ENCODE measurements at regions not wholly inside any gene's neighbourhood (a gene's known extent, or its start where the extent isn't known, plus 50 kb on each side); places are given as distances from the start of the nearest gene placed in this dataset.
"Not testable (repeated sequence)": the region's sequence is repeated elsewhere in the genome, so short reads cannot be mapped to it uniquely, and the experiment has no call there.

DNA sequence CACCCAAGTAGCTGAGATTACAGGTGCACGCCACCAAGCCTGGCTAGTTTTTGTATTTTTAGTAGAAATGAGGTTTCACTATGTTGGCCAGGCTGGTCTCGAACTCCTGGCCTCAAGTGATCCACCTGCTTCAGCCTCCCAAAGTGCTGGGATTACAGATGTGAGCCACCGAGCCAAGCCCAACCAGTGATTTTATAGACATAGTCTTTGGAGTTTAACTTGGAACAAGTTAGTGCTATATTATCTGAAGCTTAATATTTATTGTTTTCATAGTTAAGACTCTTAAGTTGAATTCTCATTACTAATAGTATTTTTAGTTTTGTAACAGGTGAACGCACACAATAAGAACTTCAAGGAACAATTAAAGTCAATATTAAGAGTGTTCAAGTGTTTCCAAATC lies 122.1 kb downstream of the SPAG6 start:
- H3K36me3 ChIP-seq (ENCODE audit: control insufficient read depth, insufficient read depth, low read length); BruUV-seq (replicated peaks); H3K4me1 Mint-ChIP-seq (ENCODE audit: low read depth, unreplicated experiment); H3K27ac Mint-ChIP-seq (ENCODE audit: unreplicated experiment); H3K36me3 Mint-ChIP-seq (ENCODE audit: insufficient read depth, unreplicated experiment); H3K4me1 ChIP-seq; DNase-seq; POLR2A ChIA-PET; H3K27me3 ChIP-seq (replicated peaks; ENCODE audit: control insufficient read depth, insufficient read depth, low read length); intact Hi-C loops (cut with micrococcal nuclease; ENCODE audit: unreplicated experiment); H3K9me3 Mint-ChIP-seq (ENCODE audit: unreplicated experiment); H3K4me3 Mint-ChIP-seq (ENCODE audit: unreplicated experiment); H3K9me3 ChIP-seq; H3K4me3 ChIP-seq (ENCODE audit: low read depth, low read length); H3K27me3 Mint-ChIP-seq (ENCODE audit: insufficient read depth, unreplicated experiment); CTCF ChIA-PET: not testable (repeated sequence)

DNA sequence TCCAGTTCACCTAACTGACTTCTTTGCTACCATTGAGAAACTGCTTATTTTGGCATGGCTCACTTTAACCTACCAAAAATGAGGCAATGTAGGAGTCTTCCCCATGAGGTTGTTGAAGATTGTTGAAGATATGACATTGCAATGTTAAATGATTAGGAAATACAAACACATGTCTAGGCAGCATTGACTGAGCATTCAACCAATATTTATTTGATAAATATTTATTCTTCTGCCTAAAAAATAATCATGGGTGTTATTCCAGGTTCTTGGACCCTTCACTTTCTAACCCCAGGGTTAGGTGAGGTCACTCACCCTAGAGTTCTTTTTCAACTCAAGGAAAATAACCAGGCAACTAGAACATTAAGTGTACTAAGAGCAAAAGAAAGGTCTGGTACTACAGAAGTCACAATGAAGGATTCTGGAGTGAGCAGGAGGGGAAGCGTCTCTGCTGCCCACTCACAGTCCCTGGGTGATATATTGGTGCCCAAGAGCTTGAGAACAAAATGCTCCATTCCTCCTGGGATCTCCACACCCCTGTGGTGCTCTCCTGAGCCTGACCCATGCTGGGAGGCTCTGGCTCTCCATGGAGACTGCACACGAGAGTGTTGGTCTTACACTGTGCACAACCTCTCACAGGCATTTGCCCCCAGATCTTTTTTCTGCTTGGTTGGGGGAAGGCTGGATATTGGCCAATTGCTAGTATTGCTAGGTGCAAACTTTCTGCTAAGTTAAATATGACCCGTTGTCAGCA lies 123.4 kb downstream of the SPAG6 start:
- Histone ChIP-seq H3K27me3 (replicated peaks; ENCODE audit: control insufficient read depth, insufficient read depth, low read length) (no peaks in the 10 kb centered on the region), H3K4me3 (ENCODE audit: low read depth, low read length) (no peak overlapping the region), H3K9me3 (no peaks in the 10 kb centered on the region), H3K36me3 (ENCODE audit: control insufficient read depth, insufficient read depth, low read length) (no peaks in the 10 kb centered on the region), H3K4me1 (no peaks in the 10 kb centered on the region)
- H3K4me1 Mint-ChIP-seq (ENCODE audit: low read depth, unreplicated experiment) = no peaks in the 10 kb centered on the region
- H3K27ac Mint-ChIP-seq (ENCODE audit: unreplicated experiment) = no peak overlapping the region
- POLR2A ChIA-PET = no interaction called here
- no peak for DNase-seq
- BruUV-seq (replicated peaks) = no TSS peak
- H3K36me3 Mint-ChIP-seq (ENCODE audit: insufficient read depth, unreplicated experiment) = no peaks in the 10 kb centered on the region
- no peaks in the 10 kb centered on the region for H3K9me3 Mint-ChIP-seq (ENCODE audit: unreplicated experiment)
- H3K27me3 Mint-ChIP-seq (ENCODE audit: insufficient read depth, unreplicated experiment) = peaks cover 5% of the 10 kb centered on the region
- intact Hi-C loops (cut with micrococcal nuclease; ENCODE audit: unreplicated experiment) = no loop called here
- TF ChIP-seq CTCF (IDR thresholded peaks at IDR 0.05; ENCODE audit: insufficient read depth in 1 of 2, low read depth in 1 of 2, low read length in 1 of 2, severe bottlenecking in 1 of 2, unreplicated experiment in 1 of 2) = no peak
- H3K4me3 Mint-ChIP-seq (ENCODE audit: unreplicated experiment) = no peak overlapping the region
- CTCF ChIA-PET = no interaction called here

DNA sequence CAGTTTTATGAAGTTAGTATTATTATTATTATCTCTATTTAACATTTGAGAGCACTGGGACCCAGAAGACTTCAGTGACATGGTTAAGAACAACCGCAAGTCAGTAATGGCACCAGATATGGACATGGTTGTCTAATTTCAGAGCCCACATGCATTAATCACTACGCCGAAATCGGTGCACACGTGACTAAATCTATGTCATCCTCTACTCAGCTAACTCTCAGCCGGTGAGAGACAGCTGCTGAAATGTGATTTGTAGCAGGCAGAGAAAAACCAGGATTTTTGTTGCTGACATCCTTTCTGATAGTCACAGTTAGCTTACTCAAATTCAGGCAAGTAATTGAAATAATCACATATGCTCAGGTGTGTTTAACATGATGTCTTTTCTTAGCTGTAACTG lies 127.7 kb downstream of the SPAG6 start:
- Histone ChIP-seq H3K27me3 (replicated peaks; ENCODE audit: control insufficient read depth, insufficient read depth, low read length) (no peaks in the 10 kb centered on the region), H3K4me3 (ENCODE audit: low read depth, low read length) (no peak overlapping the region), H3K36me3 (ENCODE audit: control insufficient read depth, insufficient read depth, low read length) (no peaks in the 10 kb centered on the region), H3K4me1 (no peaks in the 10 kb centered on the region), H3K9me3 (no peaks in the 10 kb centered on the region)
- no peak for TF ChIP-seq CTCF (IDR thresholded peaks at IDR 0.05; ENCODE audit: insufficient read depth in 1 of 2, low read depth in 1 of 2, low read length in 1 of 2, severe bottlenecking in 1 of 2, unreplicated experiment in 1 of 2)
- no peak overlapping the region for H3K27ac Mint-ChIP-seq (ENCODE audit: unreplicated experiment)
- H3K36me3 Mint-ChIP-seq (ENCODE audit: insufficient read depth, unreplicated experiment) = no peaks in the 10 kb centered on the region
- BruUV-seq (replicated peaks) = no TSS peak
- no peaks in the 10 kb centered on the region for H3K4me1 Mint-ChIP-seq (ENCODE audit: low read depth, unreplicated experiment)
- POLR2A ChIA-PET = no interaction called here
- peaks cover 11% of the 10 kb centered on the region for H3K27me3 Mint-ChIP-seq (ENCODE audit: insufficient read depth, unreplicated experiment)
- no peaks in the 10 kb centered on the region for H3K9me3 Mint-ChIP-seq (ENCODE audit: unreplicated experiment)
- intact Hi-C loops (cut with micrococcal nuclease; ENCODE audit: unreplicated experiment) = no loop called here
- H3K4me3 Mint-ChIP-seq (ENCODE audit: unreplicated experiment) = no peak overlapping the region
- CTCF ChIA-PET = no interaction called here
- DNase-seq = no peak

DNA sequence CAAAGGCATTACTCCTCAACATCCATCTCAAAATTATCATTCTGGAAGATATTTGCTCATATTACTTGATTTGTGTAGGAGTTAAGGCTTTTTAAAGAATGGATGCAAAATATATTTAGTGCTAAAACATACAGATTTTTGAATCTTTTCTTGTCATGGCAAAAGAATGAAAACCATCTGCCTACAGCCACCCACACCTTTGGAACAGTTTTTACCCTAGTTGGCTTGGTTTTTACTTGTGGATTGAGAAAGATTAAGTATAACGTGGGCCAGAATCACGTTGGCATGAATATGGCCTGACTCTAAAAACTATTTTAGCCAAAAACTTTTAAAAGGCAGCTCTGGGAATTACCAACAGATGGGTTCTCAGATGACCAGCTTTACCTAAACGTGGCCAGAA lies 128.2 kb downstream of the SPAG6 start:
- no peak for TF ChIP-seq CTCF (IDR thresholded peaks at IDR 0.05; ENCODE audit: insufficient read depth in 1 of 2, low read depth in 1 of 2, low read length in 1 of 2, severe bottlenecking in 1 of 2, unreplicated experiment in 1 of 2)
- no peaks in the 10 kb centered on the region for H3K36me3 Mint-ChIP-seq (ENCODE audit: insufficient read depth, unreplicated experiment)
- POLR2A ChIA-PET = no interaction called here
- Histone ChIP-seq H3K27me3 (replicated peaks; ENCODE audit: control insufficient read depth, insufficient read depth, low read length) (no peaks in the 10 kb centered on the region), H3K9me3 (no peaks in the 10 kb centered on the region), H3K36me3 (ENCODE audit: control insufficient read depth, insufficient read depth, low read length) (no peaks in the 10 kb centered on the region), H3K4me1 (no peaks in the 10 kb centered on the region), H3K4me3 (ENCODE audit: low read depth, low read length) (no peak overlapping the region)
- H3K9me3 Mint-ChIP-seq (ENCODE audit: unreplicated experiment) = no peaks in the 10 kb centered on the region
- CTCF ChIA-PET = no interaction called here
- H3K4me1 Mint-ChIP-seq (ENCODE audit: low read depth, unreplicated experiment) = no peaks in the 10 kb centered on the region
- H3K27ac Mint-ChIP-seq (ENCODE audit: unreplicated experiment) = no peak overlapping the region
- no peak overlapping the region for H3K4me3 Mint-ChIP-seq (ENCODE audit: unreplicated experiment)
- BruUV-seq (replicated peaks) = no TSS peak
- peaks cover 11% of the 10 kb centered on the region for H3K27me3 Mint-ChIP-seq (ENCODE audit: insufficient read depth, unreplicated experiment)
- no peak for DNase-seq
- intact Hi-C loops (cut with micrococcal nuclease; ENCODE audit: unreplicated experiment) = no loop called here

Measured in Caco-2 (cell line).